GM12892 (cell line): ENCODE measurements at regions not wholly inside any gene's neighbourhood (a gene's known extent, or its start where the extent isn't known, plus 50 kb on each side); places are given as distances from the start of the nearest gene placed in this dataset.

Source experiments
- POLR2A ChIP-seq: IDR thresholded peaks from 2 replicates; pipeline ENCODE4 v1.6.1; 2011; ENCODE audit warnings: low read depth, low read length, control low read depth
- POLR2AphosphoS5 ChIP-seq: IDR thresholded peaks from 2 replicates; pipeline ENCODE4 v1.6.1; 2011; ENCODE audit warnings: low read depth, low read length, control low read depth
- TAF1 ChIP-seq: IDR thresholded peaks from 2 replicates; pipeline ENCODE4 v1.6.1; 2011; ENCODE audit warnings: low read depth, mild to moderate bottlenecking, control low read depth, low read length, borderline replicate concordance

- TF ChIP-seq POLR2AphosphoS5 (no peak), POLR2A (no peak), TAF1 (no peak)
These were observed 1755.8 kb upstream of the WWC1 start for GRCh38 chr5:166535641-166536040.
